ENCODE measurements at regions not wholly inside any gene's neighbourhood (a gene's known extent, or its start where the extent isn't known, plus 50 kb on each side); places are given as distances from the start of the nearest gene placed in this dataset.

- TF ChIP-seq CTCF (IDR thresholded peaks at IDR 0.05; ENCODE audit: borderline replicate concordance, insufficient read depth, low read depth, low read length) = no peak
- H3K4me3 ChIP-seq (ENCODE audit: low read depth, low read length) = no peak overlapping the region
These were observed 1496.4 kb downstream of the TBC1D22A start for GRCh38 chr22:48258811-48259210.

- no peak for TF ChIP-seq CTCF (IDR thresholded peaks at IDR 0.05; ENCODE audit: borderline replicate concordance, insufficient read depth, low read depth, low read length)
- H3K4me3 ChIP-seq (ENCODE audit: low read depth, low read length) = no peak overlapping the region
These were observed 1495.7 kb downstream of the TBC1D22A start for GRCh38 chr22:48258064-48258701.

- no peak overlapping the region for H3K4me3 ChIP-seq (ENCODE audit: low read depth, low read length)
- no peak for TF ChIP-seq CTCF (IDR thresholded peaks at IDR 0.05; ENCODE audit: borderline replicate concordance, insufficient read depth, low read depth, low read length)
These were observed 1495.2 kb downstream of the TBC1D22A start for GRCh38 chr22:48257685-48258055.

GRCh38 chr22:48256776-48257684 is 1494.6 kb downstream of the TBC1D22A start:
- no peak for TF ChIP-seq CTCF (IDR thresholded peaks at IDR 0.05; ENCODE audit: borderline replicate concordance, insufficient read depth, low read depth, low read length)
- H3K4me3 ChIP-seq (ENCODE audit: low read depth, low read length) = no peak overlapping the region

- no peak overlapping the region for H3K4me3 ChIP-seq (ENCODE audit: low read depth, low read length)
- no peak for TF ChIP-seq CTCF (IDR thresholded peaks at IDR 0.05; ENCODE audit: borderline replicate concordance, insufficient read depth, low read depth, low read length)
These were observed 1493.7 kb downstream of the TBC1D22A start for GRCh38 chr22:48256041-48256739.

- no peak for TF ChIP-seq CTCF (IDR thresholded peaks at IDR 0.05; ENCODE audit: borderline replicate concordance, insufficient read depth, low read depth, low read length)
- no peak overlapping the region for H3K4me3 ChIP-seq (ENCODE audit: low read depth, low read length)
These were observed 1491.9 kb downstream of the TBC1D22A start for GRCh38 chr22:48254311-48254873.
